ENCODE measurements at regions not wholly inside any gene's neighbourhood (a gene's known extent, or its start where the extent isn't known, plus 50 kb on each side); places are given as distances from the start of the nearest gene placed in this dataset.

DNA sequence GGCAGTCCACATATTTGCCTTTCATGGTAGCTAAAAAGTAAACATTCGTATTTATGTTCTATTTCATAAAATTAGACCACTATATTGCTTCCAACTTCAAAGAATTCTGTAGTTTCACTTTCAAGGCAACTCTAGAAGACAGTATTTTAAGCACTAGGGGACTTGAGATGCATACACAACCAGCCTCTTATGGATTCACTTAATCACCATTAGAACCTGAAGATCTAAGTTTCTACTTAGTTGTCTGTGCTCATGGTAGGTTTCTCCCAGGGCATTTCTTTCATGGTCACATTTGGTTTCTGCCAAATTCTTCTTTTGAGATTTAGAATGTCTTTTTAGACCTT lies 209.9 kb upstream of the HCCS start:
- Histone ChIP-seq H3K4me2 (ENCODE audit: low read length) (no peak overlapping the region), H3K27me3 (ENCODE audit: insufficient read depth, low read length) (no peaks in the 10 kb centered on the region), H3F3A (ENCODE audit: insufficient read depth, low read length) (no peaks in the 10 kb centered on the region), H3K4me3 (ENCODE audit: low read depth, low read length, poor library complexity, severe bottlenecking) (no peak overlapping the region), H4K20me1 (ENCODE audit: insufficient read depth, low read length) (no peaks in the 10 kb centered on the region), H3K79me2 (ENCODE audit: insufficient read depth, low read length) (no peaks in the 10 kb centered on the region), H2AFZ (ENCODE audit: low read length) (no peak overlapping the region), H3K27ac (ENCODE audit: low read depth, low read length, poor library complexity, severe bottlenecking) (no peak overlapping the region), H3K4me1 (ENCODE audit: insufficient read depth, low read length, severe bottlenecking) (no peaks in the 10 kb centered on the region), H3K9me2 (ENCODE audit: low read depth, low read length) (no peaks in the 10 kb centered on the region), H3K9me3 (ENCODE audit: low read length) (no peaks in the 10 kb centered on the region), H3K36me3 (ENCODE audit: insufficient read depth, low read length) (no peaks in the 10 kb centered on the region), H3K9ac (ENCODE audit: low read length) (no peak overlapping the region)
- TF ChIP-seq, protein P1, sequence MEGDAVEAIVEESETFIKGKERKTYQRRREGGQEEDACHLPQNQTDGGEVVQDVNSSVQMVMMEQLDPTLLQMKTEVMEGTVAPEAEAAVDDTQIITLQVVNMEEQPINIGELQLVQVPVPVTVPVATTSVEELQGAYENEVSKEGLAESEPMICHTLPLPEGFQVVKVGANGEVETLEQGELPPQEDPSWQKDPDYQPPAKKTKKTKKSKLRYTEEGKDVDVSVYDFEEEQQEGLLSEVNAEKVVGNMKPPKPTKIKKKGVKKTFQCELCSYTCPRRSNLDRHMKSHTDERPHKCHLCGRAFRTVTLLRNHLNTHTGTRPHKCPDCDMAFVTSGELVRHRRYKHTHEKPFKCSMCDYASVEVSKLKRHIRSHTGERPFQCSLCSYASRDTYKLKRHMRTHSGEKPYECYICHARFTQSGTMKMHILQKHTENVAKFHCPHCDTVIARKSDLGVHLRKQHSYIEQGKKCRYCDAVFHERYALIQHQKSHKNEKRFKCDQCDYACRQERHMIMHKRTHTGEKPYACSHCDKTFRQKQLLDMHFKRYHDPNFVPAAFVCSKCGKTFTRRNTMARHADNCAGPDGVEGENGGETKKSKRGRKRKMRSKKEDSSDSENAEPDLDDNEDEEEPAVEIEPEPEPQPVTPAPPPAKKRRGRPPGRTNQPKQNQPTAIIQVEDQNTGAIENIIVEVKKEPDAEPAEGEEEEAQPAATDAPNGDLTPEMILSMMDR (IDR thresholded peaks at IDR 0.05; ENCODE audit: low read length): no peak
- TF ChIP-seq EZH2 (IDR thresholded peaks at IDR 0.05; ENCODE audit: borderline replicate concordance, low read length): no peak

DNA sequence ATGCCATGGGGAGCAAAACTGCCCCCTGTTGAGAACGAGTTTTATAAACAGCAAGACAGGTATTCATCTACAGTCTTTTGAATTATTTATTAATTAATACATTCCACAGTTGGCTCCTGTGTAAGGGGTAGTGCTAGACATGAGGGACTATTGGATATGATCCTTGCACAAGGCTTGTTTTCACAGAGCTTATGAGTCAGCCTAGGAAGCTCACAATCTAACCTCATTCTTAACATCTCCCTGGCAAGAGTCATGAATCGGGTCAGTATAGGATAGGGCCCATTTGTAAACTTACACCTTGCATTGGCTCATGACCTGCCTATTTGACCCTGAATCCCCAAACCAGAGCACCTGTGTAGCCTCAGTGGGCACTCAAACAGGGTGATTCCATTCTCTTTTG lies 209.1 kb upstream of the HCCS start:
- Histone ChIP-seq H3K4me1 (ENCODE audit: insufficient read depth, low read length, severe bottlenecking) (no peaks in the 10 kb centered on the region), H3K9me3 (ENCODE audit: low read length) (no peaks in the 10 kb centered on the region), H2AFZ (ENCODE audit: low read length) (no peak overlapping the region), H3K79me2 (ENCODE audit: insufficient read depth, low read length) (no peaks in the 10 kb centered on the region), H3K27me3 (ENCODE audit: insufficient read depth, low read length) (no peaks in the 10 kb centered on the region), H3K9me2 (ENCODE audit: low read depth, low read length) (no peaks in the 10 kb centered on the region), H3K4me3 (ENCODE audit: low read depth, low read length, poor library complexity, severe bottlenecking) (no peak overlapping the region), H3K36me3 (ENCODE audit: insufficient read depth, low read length) (no peaks in the 10 kb centered on the region), H3F3A (ENCODE audit: insufficient read depth, low read length) (no peaks in the 10 kb centered on the region), H3K27ac (ENCODE audit: low read depth, low read length, poor library complexity, severe bottlenecking) (no peak overlapping the region), H3K9ac (ENCODE audit: low read length) (no peak overlapping the region), H4K20me1 (ENCODE audit: insufficient read depth, low read length) (no peaks in the 10 kb centered on the region), H3K4me2 (ENCODE audit: low read length) (no peak overlapping the region)
- TF ChIP-seq EZH2 (IDR thresholded peaks at IDR 0.05; ENCODE audit: borderline replicate concordance, low read length): no peak
- TF ChIP-seq, protein P1 (IDR thresholded peaks at IDR 0.05; ENCODE audit: low read length): no peak

DNA sequence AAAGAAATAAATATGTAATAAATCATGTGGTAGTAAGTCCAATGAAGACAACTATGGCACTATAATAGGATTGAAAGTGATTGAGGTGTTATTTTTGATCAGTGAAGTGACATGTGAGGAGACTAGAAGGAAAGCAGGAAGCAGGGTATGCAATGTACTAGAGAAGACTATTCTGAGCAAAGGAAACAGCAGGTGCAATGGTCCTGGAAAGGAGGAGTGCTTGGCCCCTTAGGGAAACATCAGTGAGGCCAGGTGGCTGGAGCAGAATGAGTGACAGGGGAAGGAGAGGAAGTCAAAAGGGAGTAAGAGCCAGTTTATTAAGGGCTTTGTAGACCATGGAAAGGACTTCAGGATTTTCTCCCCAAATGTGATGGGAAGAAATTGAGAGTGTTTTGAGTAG lies 207.6 kb upstream of the HCCS start:
- Histone ChIP-seq H3K4me3 (ENCODE audit: low read depth, low read length, poor library complexity, severe bottlenecking) (no peak overlapping the region), H3K4me2 (ENCODE audit: low read length) (no peak overlapping the region), H2AFZ (ENCODE audit: low read length) (no peak overlapping the region), H3K4me1 (ENCODE audit: insufficient read depth, low read length, severe bottlenecking) (no peaks in the 10 kb centered on the region), H4K20me1 (ENCODE audit: insufficient read depth, low read length) (no peaks in the 10 kb centered on the region), H3K27ac (ENCODE audit: low read depth, low read length, poor library complexity, severe bottlenecking) (no peak overlapping the region), H3F3A (ENCODE audit: insufficient read depth, low read length) (no peaks in the 10 kb centered on the region), H3K9ac (ENCODE audit: low read length) (no peak overlapping the region), H3K27me3 (ENCODE audit: insufficient read depth, low read length) (no peaks in the 10 kb centered on the region), H3K9me2 (ENCODE audit: low read depth, low read length) (no peaks in the 10 kb centered on the region), H3K9me3 (ENCODE audit: low read length) (no peaks in the 10 kb centered on the region), H3K79me2 (ENCODE audit: insufficient read depth, low read length) (no peaks in the 10 kb centered on the region), H3K36me3 (ENCODE audit: insufficient read depth, low read length) (no peaks in the 10 kb centered on the region)
- TF ChIP-seq EZH2 (IDR thresholded peaks at IDR 0.05; ENCODE audit: borderline replicate concordance, low read length): no peak
- TF ChIP-seq, protein P1 (IDR thresholded peaks at IDR 0.05; ENCODE audit: low read length): no peak
